Smooth muscle cell (in vitro differentiated cells): ENCODE measurements at regions not wholly inside any gene's neighbourhood (a gene's known extent, or its start where the extent isn't known, plus 50 kb on each side); places are given as distances from the start of the nearest gene placed in this dataset.

Source experiments
- DNase-seq: peaks from one replicate; lab custom pipeline; 2025; ENCODE audit not compliant: unreplicated experiment; lab: John Stamatoyannopoulos, UW
- H2AFZ ChIP-seq: fragments of 200-600 bp; sonication (generic); 2 replicates; pipeline ENCODE4 v1.6.0; 2016; ENCODE audit warnings: antibody characterized with exemption, low read depth, mild to moderate bottlenecking
- H3F3A ChIP-seq: fragments of 200-600 bp; sonication (generic); 2 replicates; pipeline ENCODE4 v1.6.0; 2017; ENCODE audit warnings: antibody characterized with exemption, low read depth
- H3K27ac ChIP-seq: fragments of 200-600 bp; sonication (generic); 2 replicates; pipeline ENCODE4 v1.5.1; 2016; ENCODE audit warnings: low read depth, mild to moderate bottlenecking
- H3K27me3 ChIP-seq: fragments of 200-600 bp; sonication (generic); 2 replicates; pipeline ENCODE4 v1.6.1; 2016; ENCODE audit warnings: low read depth, mild to moderate bottlenecking
- H3K36me3 ChIP-seq: fragments of 200-600 bp; sonication (generic); 2 replicates; pipeline ENCODE4 v1.5.1; 2016; ENCODE audit warnings: low read depth
- H3K4me1 ChIP-seq: fragments of 200-600 bp; sonication (generic); 2 replicates; pipeline ENCODE4 v1.5.1; 2016; ENCODE audit warnings: low read depth
- H3K4me2 ChIP-seq: fragments of 200-600 bp; sonication (generic); 2 replicates; pipeline ENCODE4 v1.6.0; 2016; ENCODE audit warnings: mild to moderate bottlenecking
- H3K4me3 ChIP-seq: fragments of 200-600 bp; sonication (generic); 2 replicates; pipeline ENCODE4 v1.5.1; 2016; ENCODE audit warnings: mild to moderate bottlenecking
- H3K79me2 ChIP-seq: fragments of 200-600 bp; sonication (generic); 2 replicates; pipeline ENCODE4 v1.6.0; 2016; ENCODE audit warnings: low read depth, mild to moderate bottlenecking
- H3K9ac ChIP-seq: fragments of 200-600 bp; sonication (generic); 2 replicates; pipeline ENCODE4 v1.6.0; 2016; ENCODE audit warnings: low read depth
- H3K9me3 ChIP-seq: fragments of 200-600 bp; sonication (generic); replicated peaks from 2 replicates; pipeline ENCODE4 v1.5.1; 2016; ENCODE audit warnings: low read depth
- H4K20me1 ChIP-seq: fragments of 200-600 bp; sonication (generic); 2 replicates; pipeline ENCODE4 v1.6.0; 2016; ENCODE audit warnings: low read depth
- CTCF ChIP-seq: fragments of 200-600 bp; sonication (generic); IDR thresholded peaks from 2 replicates; pipeline ENCODE4 v1.5.1; 2017; ENCODE audit warnings: borderline replicate concordance, mild to moderate bottlenecking, antibody characterized with exemption; ENCODE audit not compliant: insufficient read depth, poor library complexity, severe bottlenecking
- WGBS: methylation state at CpG from one replicate; pipeline ENCODE4 v1.1.7; 2016; ENCODE audit warnings: low lambda C conversion rate; 5-methylcytosine and 5-hydroxymethylcytosine counted together

- Histone ChIP-seq H2AFZ (no peak overlapping the region), H3K27ac (peak overlapping the region; percentile 88), H3K79me2 (no peaks in the 10 kb centered on the region), H3K36me3 (no peaks in the 10 kb centered on the region), H3K4me1 (peaks cover 21% of the 10 kb centered on the region), H3K27me3 (no peaks in the 10 kb centered on the region), H4K20me1 (no peaks in the 10 kb centered on the region), H3K4me3 (no peak overlapping the region), H3K9ac (no peak overlapping the region), H3F3A (no peaks in the 10 kb centered on the region), H3K4me2 (peak overlapping the region; percentile 61), H3K9me3 (no peaks in the 10 kb centered on the region)
- 92% methylated on average over 6 of the region's 6 CpGs for WGBS
- TF ChIP-seq CTCF: no peak
- DNase-seq: no peak
These were observed 500.3 kb upstream of the MKI67 start for GRCh38 chr10:128626397-128627000.

GRCh38 chr10:128627811-128628210 is 501.6 kb upstream of the MKI67 start:
- 95% methylated on average over 7 of the region's 7 CpGs for WGBS
- Histone ChIP-seq H3K4me1 (peaks cover 21% of the 10 kb centered on the region), H3K4me2 (no peak overlapping the region), H2AFZ (no peak overlapping the region), H3K4me3 (no peak overlapping the region), H3K27ac (no peak overlapping the region), H4K20me1 (no peaks in the 10 kb centered on the region), H3K9ac (no peak overlapping the region), H3K79me2 (no peaks in the 10 kb centered on the region), H3K27me3 (no peaks in the 10 kb centered on the region), H3K9me3 (no peaks in the 10 kb centered on the region), H3K36me3 (no peaks in the 10 kb centered on the region), H3F3A (no peaks in the 10 kb centered on the region)
- no peak for DNase-seq
- no peak for TF ChIP-seq CTCF

DNA sequence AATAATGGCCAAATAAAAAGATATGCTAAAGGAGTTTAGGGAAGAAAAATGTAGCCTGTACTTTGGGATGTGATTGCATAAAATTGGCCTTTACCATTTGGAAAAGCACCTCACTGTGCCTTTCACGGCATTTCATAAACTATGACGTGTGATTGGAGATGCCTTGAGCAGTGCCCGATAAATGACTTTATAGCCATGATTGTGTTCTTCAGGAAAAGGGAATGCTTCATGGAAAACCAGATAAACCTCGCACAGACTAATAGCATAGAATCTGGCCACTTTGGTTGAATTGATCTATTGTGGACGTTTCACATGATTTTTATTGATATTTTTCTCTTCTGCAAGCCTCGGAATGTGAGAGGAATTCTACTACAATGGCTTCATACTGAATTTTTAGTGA is 502.0 kb upstream of the MKI67 start:
- no peak for TF ChIP-seq CTCF
- H4K20me1 ChIP-seq: no peaks in the 10 kb centered on the region
- no peak overlapping the region for H3K27ac ChIP-seq
- no peaks in the 10 kb centered on the region for H3K9me3 ChIP-seq
- H3K4me2 ChIP-seq: no peak overlapping the region
- 94% methylated on average over 6 of the region's 6 CpGs for WGBS
- no peaks in the 10 kb centered on the region for H3K36me3 ChIP-seq
- DNase-seq: no peak
- no peak overlapping the region for H3K4me3 ChIP-seq
- no peaks in the 10 kb centered on the region for H3K27me3 ChIP-seq
- no peak overlapping the region for H3K9ac ChIP-seq
- H3F3A ChIP-seq: no peaks in the 10 kb centered on the region
- H2AFZ ChIP-seq: no peak overlapping the region
- peaks cover 21% of the 10 kb centered on the region for H3K4me1 ChIP-seq
- no peaks in the 10 kb centered on the region for H3K79me2 ChIP-seq
